ENCODE measurements at regions not wholly inside any gene's neighbourhood (a gene's known extent, or its start where the extent isn't known, plus 50 kb on each side); places are given as distances from the start of the nearest gene placed in this dataset.

DNA sequence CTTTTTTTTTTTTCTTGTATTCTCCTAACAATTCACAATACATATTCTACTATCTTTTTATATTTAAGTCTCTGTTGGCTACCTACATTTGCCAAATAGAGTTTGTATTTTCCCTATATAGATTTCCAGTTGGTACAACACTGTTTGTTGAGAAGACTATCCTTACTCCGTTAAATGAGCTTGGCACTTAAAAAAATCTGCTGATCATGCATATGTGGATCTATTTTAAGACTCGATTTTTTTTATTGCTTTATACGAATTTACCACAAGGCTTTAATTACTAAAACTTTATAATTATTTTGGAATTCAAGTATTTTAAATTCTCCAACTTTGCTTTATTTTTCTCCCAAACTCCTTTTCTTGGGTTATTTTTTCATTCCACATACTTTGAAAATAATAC is 855.6 kb downstream of the C6orf118 start:
- ChIA-PET CTCF (no interaction called here), POLR2A (no interaction called here)
- no peak for DNase-seq (ENCODE audit: extremely low spot score)
- TF ChIP-seq, protein P1, sequence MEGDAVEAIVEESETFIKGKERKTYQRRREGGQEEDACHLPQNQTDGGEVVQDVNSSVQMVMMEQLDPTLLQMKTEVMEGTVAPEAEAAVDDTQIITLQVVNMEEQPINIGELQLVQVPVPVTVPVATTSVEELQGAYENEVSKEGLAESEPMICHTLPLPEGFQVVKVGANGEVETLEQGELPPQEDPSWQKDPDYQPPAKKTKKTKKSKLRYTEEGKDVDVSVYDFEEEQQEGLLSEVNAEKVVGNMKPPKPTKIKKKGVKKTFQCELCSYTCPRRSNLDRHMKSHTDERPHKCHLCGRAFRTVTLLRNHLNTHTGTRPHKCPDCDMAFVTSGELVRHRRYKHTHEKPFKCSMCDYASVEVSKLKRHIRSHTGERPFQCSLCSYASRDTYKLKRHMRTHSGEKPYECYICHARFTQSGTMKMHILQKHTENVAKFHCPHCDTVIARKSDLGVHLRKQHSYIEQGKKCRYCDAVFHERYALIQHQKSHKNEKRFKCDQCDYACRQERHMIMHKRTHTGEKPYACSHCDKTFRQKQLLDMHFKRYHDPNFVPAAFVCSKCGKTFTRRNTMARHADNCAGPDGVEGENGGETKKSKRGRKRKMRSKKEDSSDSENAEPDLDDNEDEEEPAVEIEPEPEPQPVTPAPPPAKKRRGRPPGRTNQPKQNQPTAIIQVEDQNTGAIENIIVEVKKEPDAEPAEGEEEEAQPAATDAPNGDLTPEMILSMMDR (IDR thresholded peaks at IDR 0.05; ENCODE audit: control extremely low read depth, extremely low read depth, low read depth, missing control alignments), result no peak

GRCh38 chr6:164442572-164442971 is 866.8 kb downstream of the C6orf118 start:
- DNase-seq (ENCODE audit: extremely low spot score), result no peak
- TF ChIP-seq, protein P1 (IDR thresholded peaks at IDR 0.05; ENCODE audit: control extremely low read depth, extremely low read depth, low read depth, missing control alignments), result no peak
- CTCF ChIA-PET, result no interaction called here
- POLR2A ChIA-PET, result no interaction called here

GRCh38 chr6:164439331-164439730 is 870.1 kb downstream of the C6orf118 start:
- TF ChIP-seq, protein P1 (IDR thresholded peaks at IDR 0.05; ENCODE audit: control extremely low read depth, extremely low read depth, low read depth, missing control alignments), result no peak
- ChIA-PET CTCF (no interaction called here), POLR2A (no interaction called here)
- DNase-seq (ENCODE audit: extremely low spot score), result no peak

DNA sequence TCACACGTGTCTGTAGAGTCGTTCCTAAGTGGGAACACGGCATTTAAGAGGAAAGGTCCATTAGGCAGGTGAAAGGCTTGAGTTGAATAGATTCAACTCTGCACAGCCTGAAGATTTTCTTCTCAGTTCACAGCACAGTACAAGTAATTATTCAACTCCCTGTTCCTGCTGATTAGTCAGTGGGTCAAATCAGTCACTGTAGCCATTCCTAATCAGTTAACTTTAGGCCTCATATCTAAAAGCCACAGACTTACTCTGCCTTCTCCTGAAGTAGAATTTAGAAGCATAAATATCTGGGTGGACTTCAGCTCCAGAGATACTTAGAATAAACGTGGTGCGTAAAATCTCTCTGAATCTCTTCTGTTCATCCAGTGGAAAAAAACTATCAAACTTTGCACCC is 872.4 kb downstream of the C6orf118 start:
- TF ChIP-seq, protein P1 (IDR thresholded peaks at IDR 0.05; ENCODE audit: control extremely low read depth, extremely low read depth, low read depth, missing control alignments), result no peak
- POLR2A ChIA-PET, result no interaction called here
- CTCF ChIA-PET, result no interaction called here
- no peak for DNase-seq (ENCODE audit: extremely low spot score)

DNA sequence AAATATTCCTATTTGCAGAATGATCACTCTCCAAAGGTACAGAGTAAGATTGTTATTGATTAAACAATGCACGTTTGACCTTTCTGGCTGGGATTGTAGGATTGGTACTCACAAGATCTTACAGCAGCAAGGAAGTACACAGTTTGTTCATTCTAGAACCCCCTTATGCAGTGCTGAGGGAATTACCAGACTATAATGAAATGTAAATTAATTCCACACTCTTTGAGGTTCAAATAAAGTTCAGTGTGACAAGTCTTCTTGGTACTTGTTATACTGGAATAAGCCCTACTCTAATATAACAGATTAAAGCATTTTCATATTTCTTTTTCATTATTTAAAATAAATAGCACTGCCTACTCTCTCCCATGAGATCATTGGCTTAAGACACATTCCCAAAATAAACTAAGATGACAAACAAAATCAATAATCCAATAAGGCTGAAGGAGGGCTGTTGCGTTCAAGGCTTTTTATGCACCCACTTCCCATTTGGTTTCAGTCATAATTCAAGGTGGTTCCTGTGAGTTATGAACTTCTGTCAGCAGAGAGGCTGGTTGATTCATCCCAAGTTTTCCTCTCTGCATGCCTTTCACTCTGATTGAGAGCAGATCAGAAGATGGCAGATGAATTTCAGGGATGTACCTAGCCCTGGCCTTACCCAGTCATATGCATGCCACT is 881.5 kb downstream of the C6orf118 start:
- TF ChIP-seq, protein P1 (IDR thresholded peaks at IDR 0.05; ENCODE audit: control extremely low read depth, extremely low read depth, low read depth, missing control alignments), result no peak
- ChIA-PET CTCF (no interaction called here), POLR2A (no interaction called here)
- no peak for DNase-seq (ENCODE audit: extremely low spot score)

GRCh38 chr6:164424489-164424888 is 884.9 kb downstream of the C6orf118 start:
- POLR2A ChIA-PET, result no interaction called here

More at GRCh38 chr6:164424489-164424888, 884.9 kb downstream of the C6orf118 start:
- CTCF ChIA-PET, result no interaction called here
- TF ChIP-seq, protein P1 (IDR thresholded peaks at IDR 0.05; ENCODE audit: control extremely low read depth, extremely low read depth, low read depth, missing control alignments), result no peak
- no peak for DNase-seq (ENCODE audit: extremely low spot score)

Data from GM10248 (cell line).